Loucy (cell line): ENCODE measurements at regions not wholly inside any gene's neighbourhood (a gene's known extent, or its start where the extent isn't known, plus 50 kb on each side); places are given as distances from the start of the nearest gene placed in this dataset.

Experiments
- CTCF ChIP-seq: fragments of 200-600 bp; sonication (generic); conservative IDR thresholded peaks from 2 replicates; pipeline ENCODE4 v1.5.1; 2014; ENCODE audit warnings: mild to moderate bottlenecking, antibody characterized with exemption, low read length
- EZH2phosphoT487 ChIP-seq: fragments of 200-600 bp; IDR thresholded peaks from 2 replicates; pipeline ENCODE4 v1.6.1; 2018; ENCODE audit warnings: antibody characterized with exemption, mild to moderate bottlenecking, moderate library complexity, borderline replicate concordance

- TF ChIP-seq CTCF, result no peak
- no peak for TF ChIP-seq EZH2phosphoT487
These were observed 315.1 kb upstream of the CLINT1 start for GRCh38 chr5:158174026-158174425.
